Keratinocyte (primary cell): ENCODE measurements at regions not wholly inside any gene's neighbourhood (a gene's known extent, or its start where the extent isn't known, plus 50 kb on each side); places are given as distances from the start of the nearest gene placed in this dataset.

Source experiments
- EZH2 ChIP-seq: IDR thresholded peaks from one replicate; pipeline ENCODE4 v1.6.1; 2012; ENCODE audit warnings: inconsistent platforms, mild to moderate bottlenecking, low read length, moderate library complexity
- TF ChIP-seq, protein P1 (sequence below), 3 experiments: IDR thresholded peaks in 1 of 3; conservative IDR thresholded peaks in 1 of 3; optimal IDR thresholded peaks in 1 of 3; 2 replicates in 2 of 3; 3 replicates in 1 of 3; pipeline versions ENCODE3 to v1.5.1; 2011; ENCODE audit warnings: low read length in 3 of 3, mild to moderate bottlenecking in 3 of 3, moderate library complexity in 2 of 3, control low read depth in 1 of 3, inconsistent platforms in 1 of 3; ENCODE audit not compliant: insufficient read depth in 2 of 3; ENCODE audit errors: extremely low read depth in 1 of 3

- TF ChIP-seq EZH2, result no peak
- TF ChIP-seq, protein P1, sequence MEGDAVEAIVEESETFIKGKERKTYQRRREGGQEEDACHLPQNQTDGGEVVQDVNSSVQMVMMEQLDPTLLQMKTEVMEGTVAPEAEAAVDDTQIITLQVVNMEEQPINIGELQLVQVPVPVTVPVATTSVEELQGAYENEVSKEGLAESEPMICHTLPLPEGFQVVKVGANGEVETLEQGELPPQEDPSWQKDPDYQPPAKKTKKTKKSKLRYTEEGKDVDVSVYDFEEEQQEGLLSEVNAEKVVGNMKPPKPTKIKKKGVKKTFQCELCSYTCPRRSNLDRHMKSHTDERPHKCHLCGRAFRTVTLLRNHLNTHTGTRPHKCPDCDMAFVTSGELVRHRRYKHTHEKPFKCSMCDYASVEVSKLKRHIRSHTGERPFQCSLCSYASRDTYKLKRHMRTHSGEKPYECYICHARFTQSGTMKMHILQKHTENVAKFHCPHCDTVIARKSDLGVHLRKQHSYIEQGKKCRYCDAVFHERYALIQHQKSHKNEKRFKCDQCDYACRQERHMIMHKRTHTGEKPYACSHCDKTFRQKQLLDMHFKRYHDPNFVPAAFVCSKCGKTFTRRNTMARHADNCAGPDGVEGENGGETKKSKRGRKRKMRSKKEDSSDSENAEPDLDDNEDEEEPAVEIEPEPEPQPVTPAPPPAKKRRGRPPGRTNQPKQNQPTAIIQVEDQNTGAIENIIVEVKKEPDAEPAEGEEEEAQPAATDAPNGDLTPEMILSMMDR (optimal IDR thresholded peaks at IDR 0.05 in 1 of 3, IDR thresholded peaks at IDR 0.05 in 1 of 3, conservative IDR thresholded peaks at IDR 0.05 in 1 of 3; ENCODE audit: extremely low read depth in 1 of 3, insufficient read depth in 2 of 3, low read length in 3 of 3), result no peak
Observed at GRCh38 chr6:816510-817084, 123.7 kb upstream of the EXOC2 start.
